IMR-90 (cell line): ENCODE measurements at regions not wholly inside any gene's neighbourhood (a gene's known extent, or its start where the extent isn't known, plus 50 kb on each side); places are given as distances from the start of the nearest gene placed in this dataset.

Source experiments
- ATAC-seq: fragments of 200-7000 bp; cut with Tn5 transposase; 2 replicates; pipeline ENCODE4 v1.9.1; 2020; ENCODE audit warnings: low read depth, mild to moderate bottlenecking, moderate library complexity
- BruUV-seq: library from RNA; stranded (reverse); fragments of 400-500 nt; replicated peaks from 2 replicates; lab custom pipeline; 2021; lab: Mats Ljungman, UMichigan
- CTCF ChIA-PET: fragments of 300-600 bp; formaldehyde crosslinking; extraction: SDS; loops from one replicate; lab custom pipeline; 2021; ENCODE audit warnings: antibody characterized with exemption; lab: Yijun Ruan, JAX
- POLR2A ChIA-PET: fragments of 300-600 bp; sonication (Branson Sonifier 250); formaldehyde crosslinking; loops from one replicate; lab custom pipeline; 2022; ENCODE audit warnings: antibody characterized with exemption; ENCODE audit not compliant: unreplicated experiment; lab: Charles Lee
- DNase-seq: peaks from one replicate; pipeline ENCODE4 v3.0.0; 2013
- H2AFZ ChIP-seq: replicated peaks from 2 replicates; pipeline ENCODE3; 2013; ENCODE audit warnings: low read length, mild to moderate bottlenecking; ENCODE audit not compliant: poor library complexity
- H2AK5ac ChIP-seq: 2 replicates; pipeline ENCODE4 v1.6.1; 2013; ENCODE audit warnings: low read depth, low read length, inconsistent platforms
- H2AK9ac ChIP-seq: replicated peaks from 2 replicates; pipeline ENCODE3; 2013; ENCODE audit warnings: mild to moderate bottlenecking, low read depth, low read length, moderate library complexity; ENCODE audit not compliant: poor library complexity
- H2BK120ac ChIP-seq: 2 replicates; pipeline ENCODE4 v1.6.1; 2013; ENCODE audit warnings: low read depth, low read length, inconsistent platforms
- H2BK15ac ChIP-seq: 3 replicates; pipeline ENCODE4 v1.6.1; 2013; ENCODE audit warnings: low read depth, low read length, inconsistent platforms
- H2BK20ac ChIP-seq: 2 replicates; pipeline ENCODE4 v1.6.1; 2013; ENCODE audit warnings: low read depth, mild to moderate bottlenecking, inconsistent platforms, low read length, moderate library complexity
- H2BK5ac ChIP-seq: 2 replicates; pipeline ENCODE4 v1.6.1; 2013; ENCODE audit warnings: mild to moderate bottlenecking, low read depth, low read length, inconsistent platforms; ENCODE audit not compliant: poor library complexity, severe bottlenecking
- H3K14ac ChIP-seq: replicated peaks from 2 replicates; pipeline ENCODE4 v1.6.1; 2013; ENCODE audit warnings: low read depth, low read length, inconsistent platforms
- H3K18ac ChIP-seq: 2 replicates; pipeline ENCODE4 v1.6.1; 2013; ENCODE audit warnings: low read depth, low read length, control low read depth
- H3K23ac ChIP-seq: 2 replicates; pipeline ENCODE4 v1.6.1; 2013; ENCODE audit warnings: low read depth, low read length, inconsistent platforms
- H3K27ac ChIP-seq: 2 replicates; pipeline ENCODE4 v1.5.1; 2013; ENCODE audit warnings: mild to moderate bottlenecking, control low read depth, low read length; ENCODE audit not compliant: insufficient read depth
- H3K27me3 ChIP-seq: 2 replicates; pipeline ENCODE4 v1.6.1; 2013; ENCODE audit warnings: low read length; ENCODE audit not compliant: control insufficient read depth, insufficient read depth
- H3K36me3 ChIP-seq: 2 replicates; pipeline ENCODE4 v1.6.1; 2013; ENCODE audit warnings: low read length, mixed read lengths; ENCODE audit not compliant: control insufficient read depth, insufficient read depth
- H3K4ac ChIP-seq: 2 replicates; pipeline ENCODE4 v1.6.1; 2013; ENCODE audit warnings: low read depth, low read length, inconsistent platforms
- H3K4me1 ChIP-seq: 2 replicates; pipeline ENCODE4 v1.6.1; 2013; ENCODE audit warnings: low read length, mixed read lengths; ENCODE audit not compliant: control insufficient read depth, insufficient read depth
- H3K4me2 ChIP-seq: 2 replicates; pipeline ENCODE4 v1.6.1; 2013; ENCODE audit warnings: low read depth, mild to moderate bottlenecking, control low read depth, low read length, moderate library complexity
- H3K4me3 ChIP-seq: 2 replicates; pipeline ENCODE4 v1.5.1; 2013; ENCODE audit warnings: low read depth, mild to moderate bottlenecking, control low read depth, low read length, moderate library complexity; ENCODE audit not compliant: insufficient read depth
- H3K56ac ChIP-seq: 2 replicates; pipeline ENCODE4 v1.6.1; 2013; ENCODE audit warnings: low read length, inconsistent platforms; ENCODE audit not compliant: insufficient read depth; ENCODE audit errors: extremely low read depth
- H3K79me1 ChIP-seq, 2 experiments: 2 replicates each; pipeline ENCODE4 v1.6.1; 2013; ENCODE audit warnings: low read length in 2 of 2, inconsistent platforms in 1 of 2, low read depth in 1 of 2
- H3K9ac ChIP-seq: 2 replicates; pipeline ENCODE4 v1.6.1; 2013; ENCODE audit warnings: low read depth, low read length, control low read depth
- H3K9me1 ChIP-seq: 2 replicates; pipeline ENCODE4 v1.6.1; 2013; ENCODE audit warnings: low read length, inconsistent platforms; ENCODE audit not compliant: insufficient read depth
- H3K9me3 ChIP-seq: 2 replicates; pipeline ENCODE4 v1.6.1; 2013; ENCODE audit warnings: low read length; ENCODE audit not compliant: control insufficient read depth, insufficient read depth
- H4K20me1 ChIP-seq: 2 replicates; pipeline ENCODE4 v1.6.1; 2013; ENCODE audit warnings: low read length, inconsistent platforms; ENCODE audit not compliant: insufficient read depth
- H4K5ac ChIP-seq: 2 replicates; pipeline ENCODE4 v1.6.1; 2013; ENCODE audit warnings: mild to moderate bottlenecking, low read depth, low read length, control low read depth
- H4K8ac ChIP-seq, 2 experiments: 2 replicates each; pipeline ENCODE4 v1.6.1; 2013; ENCODE audit warnings: low read depth in 2 of 2, low read length in 2 of 2, control low read depth in 1 of 2, inconsistent platforms in 1 of 2
- H4K91ac ChIP-seq: 2 replicates; pipeline ENCODE4 v1.6.1; 2013; ENCODE audit warnings: low read depth, low read length, inconsistent platforms; ENCODE audit not compliant: insufficient read depth
- BHLHE40 ChIP-seq: fragments of 150-350 bp; IDR thresholded peaks from 2 replicates; pipeline ENCODE4 v1.6.1; 2016; ENCODE audit warnings: mild to moderate bottlenecking, low read depth, low read length
- CEBPB ChIP-seq: IDR thresholded peaks from 2 replicates; pipeline ENCODE4 v1.6.1; 2012; ENCODE audit warnings: low read depth, low read length, improper control_type of control experiment
- CHD1 ChIP-seq: IDR thresholded peaks from 2 replicates; pipeline ENCODE4 v1.6.1; 2012; ENCODE audit warnings: low read depth, low read length, improper control_type of control experiment
- FOS ChIP-seq: fragments of 150-350 bp; IDR thresholded peaks from 2 replicates; pipeline ENCODE4 v1.6.1; 2016; ENCODE audit warnings: low read depth, low read length
- MAFK ChIP-seq: IDR thresholded peaks from 2 replicates; pipeline ENCODE4 v1.6.1; 2012; ENCODE audit warnings: low read depth, low read length, improper control_type of control experiment
- MAZ ChIP-seq: IDR thresholded peaks from 2 replicates; pipeline ENCODE4 v1.6.1; 2012; ENCODE audit warnings: low read depth, mild to moderate bottlenecking, low read length, improper control_type of control experiment, moderate library complexity, borderline replicate concordance
- MXI1 ChIP-seq: IDR thresholded peaks from 2 replicates; pipeline ENCODE4 v1.6.1; 2012; ENCODE audit warnings: low read depth, mild to moderate bottlenecking, low read length, moderate library complexity, borderline replicate concordance
- NFE2L2 ChIP-seq: fragments of 150-350 bp; IDR thresholded peaks from 2 replicates; pipeline ENCODE4 v1.6.1; 2016; ENCODE audit warnings: low read depth, mild to moderate bottlenecking, low read length
- POLR2A ChIP-seq: IDR thresholded peaks from 2 replicates; pipeline ENCODE4 v1.6.1; 2012; ENCODE audit warnings: mild to moderate bottlenecking, low read depth, low read length
- RAD21 ChIP-seq: IDR thresholded peaks from 2 replicates; pipeline ENCODE4 v1.6.1; 2012; ENCODE audit warnings: low read length, improper control_type of control experiment
- RCOR1 ChIP-seq: IDR thresholded peaks from 2 replicates; pipeline ENCODE4 v1.6.1; 2012; ENCODE audit warnings: mild to moderate bottlenecking, low read length, improper control_type of control experiment; ENCODE audit not compliant: insufficient replicate concordance
- RFX5 ChIP-seq: IDR thresholded peaks from 2 replicates; pipeline ENCODE4 v1.8.0; 2012; ENCODE audit warnings: low read depth, mild to moderate bottlenecking, low read length, moderate library complexity
- SMC3 ChIP-seq: fragments of 150-350 bp; IDR thresholded peaks from 2 replicates; pipeline ENCODE4 v1.6.1; 2016; ENCODE audit warnings: low read depth, mild to moderate bottlenecking, antibody characterized with exemption, low read length, moderate library complexity
- WGBS, 2 experiments: methylation state at CpG; one replicate each; pipeline versions ENCODE4 v1.1.5 to v1.1.7; 2013; ENCODE audit warnings: missing lambda C conversion rate in 2 of 2; ENCODE audit not compliant: insufficient read length in 1 of 2; ENCODE audit errors: extremely low coverage in 2 of 2; 5-methylcytosine and 5-hydroxymethylcytosine counted together
- dilution Hi-C: fragments of 300-500 bp; cut with HindIII; formaldehyde crosslinking; loops from one replicate; pipeline ENCODE4 v1.14.3; 2018; ENCODE audit warnings: low sequenced_read_pairs; ENCODE audit not compliant: unreplicated experiment
- in situ Hi-C: fragments of 300-500 bp; cut with MboI; formaldehyde crosslinking; loops from 3 replicates; pipeline ENCODE4 v1.14.3; 2019; ENCODE audit warnings: low sequenced_read_pairs, inconsistent platforms, mixed read lengths
- intact Hi-C: fragments of 100-400 bp; cut with micrococcal nuclease; formaldehyde crosslinking; loops from 2 replicates; pipeline ENCODE4 v1.10.0; 2022
- TF ChIP-seq, protein P1 (sequence below): conservative IDR thresholded peaks from 2 replicates; pipeline ENCODE4 v1.5.1; 2012; ENCODE audit warnings: mild to moderate bottlenecking, low read depth, low read length, improper control_type of control experiment
- TF ChIP-seq, protein P2 (sequence below): fragments of 150-350 bp; IDR thresholded peaks from 2 replicates; pipeline ENCODE4 v1.6.1; 2017; ENCODE audit warnings: mild to moderate bottlenecking, antibody characterized with exemption, low read length, low read depth
- TF ChIP-seq, protein P3 (sequence below): fragments of 150-350 bp; IDR thresholded peaks from 2 replicates; pipeline ENCODE4 v1.6.1; 2016; ENCODE audit warnings: low read depth, mild to moderate bottlenecking, low read length, moderate library complexity, borderline replicate concordance

DNA sequence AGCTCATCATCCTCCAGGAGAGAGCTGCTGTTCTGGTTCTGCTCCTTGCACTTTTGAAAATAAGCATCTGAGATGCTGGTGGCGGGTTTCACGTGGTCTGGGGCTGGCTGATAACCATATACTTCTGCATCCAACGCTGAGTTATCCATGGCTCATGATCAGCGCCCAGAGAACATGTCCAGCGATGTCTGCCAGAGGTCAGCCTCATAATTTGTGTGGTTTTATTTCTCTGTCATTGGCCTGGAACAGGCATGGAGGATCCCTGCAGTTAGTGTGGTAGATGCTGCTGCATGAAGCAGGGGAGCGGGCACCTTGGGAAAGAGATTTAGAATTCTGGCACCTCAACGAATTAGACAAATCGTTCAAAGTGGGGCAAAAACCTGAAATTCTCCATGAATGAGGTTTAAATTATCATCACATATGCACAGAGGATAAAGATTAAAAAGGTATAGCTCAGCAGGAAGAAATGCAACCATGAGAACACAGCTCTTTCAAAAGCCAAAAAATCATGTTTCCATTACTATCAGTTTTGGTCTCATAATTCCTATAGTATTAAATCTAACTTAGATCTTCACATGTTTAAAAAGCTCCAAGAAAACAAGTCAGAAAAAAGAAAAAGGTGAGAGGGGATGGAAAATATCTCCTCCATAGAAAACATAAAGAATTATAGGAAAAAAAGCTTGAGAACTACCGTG, 157.2 kb downstream of the SOD2 start:
- Histone ChIP-seq H3K9me1 (no peaks in the 10 kb centered on the region), H3K14ac (no peak overlapping the region), H3K56ac (no peak overlapping the region), H3K18ac (no peak overlapping the region), H3K27ac (no peak overlapping the region), H2BK20ac (no peak overlapping the region), H3K27me3 (no peaks in the 10 kb centered on the region; the same call in 1 of the 2 replicates), H2BK15ac (no peak overlapping the region), H4K8ac (no peak overlapping the region), H4K91ac (no peak overlapping the region), H2AK9ac (no peak overlapping the region), H2BK5ac (no peak overlapping the region), H3K4me1 (no peaks in the 10 kb centered on the region), H3K9me3 (no peaks in the 10 kb centered on the region), H3K9ac (no peak overlapping the region), H2AFZ (no peak overlapping the region), H3K23ac (no peak overlapping the region), H3K4ac (no peak overlapping the region), H3K4me3 (no peak overlapping the region), H3K36me3 (no peaks in the 10 kb centered on the region), H4K20me1 (no peaks in the 10 kb centered on the region), H3K79me1 (no peaks in the 10 kb centered on the region), H2AK5ac (no peak overlapping the region), H4K5ac (no peak overlapping the region), H2BK120ac (no peak overlapping the region), H3K4me2 (no peak overlapping the region)
- dilution Hi-C loops (no loop called here), in situ Hi-C loops (no loop called here), intact Hi-C loops (no loop called here)
- TF ChIP-seq MAFK (no peak), RCOR1 (no peak), NFE2L2 (no peak), CHD1 (no peak), MAZ (no peak), RAD21 (no peak), MXI1 (no peak), CEBPB (no peak), RFX5 (no peak), SMC3 (no peak), POLR2A (no peak), BHLHE40 (no peak), FOS (no peak)
- TF ChIP-seq, protein P1, sequence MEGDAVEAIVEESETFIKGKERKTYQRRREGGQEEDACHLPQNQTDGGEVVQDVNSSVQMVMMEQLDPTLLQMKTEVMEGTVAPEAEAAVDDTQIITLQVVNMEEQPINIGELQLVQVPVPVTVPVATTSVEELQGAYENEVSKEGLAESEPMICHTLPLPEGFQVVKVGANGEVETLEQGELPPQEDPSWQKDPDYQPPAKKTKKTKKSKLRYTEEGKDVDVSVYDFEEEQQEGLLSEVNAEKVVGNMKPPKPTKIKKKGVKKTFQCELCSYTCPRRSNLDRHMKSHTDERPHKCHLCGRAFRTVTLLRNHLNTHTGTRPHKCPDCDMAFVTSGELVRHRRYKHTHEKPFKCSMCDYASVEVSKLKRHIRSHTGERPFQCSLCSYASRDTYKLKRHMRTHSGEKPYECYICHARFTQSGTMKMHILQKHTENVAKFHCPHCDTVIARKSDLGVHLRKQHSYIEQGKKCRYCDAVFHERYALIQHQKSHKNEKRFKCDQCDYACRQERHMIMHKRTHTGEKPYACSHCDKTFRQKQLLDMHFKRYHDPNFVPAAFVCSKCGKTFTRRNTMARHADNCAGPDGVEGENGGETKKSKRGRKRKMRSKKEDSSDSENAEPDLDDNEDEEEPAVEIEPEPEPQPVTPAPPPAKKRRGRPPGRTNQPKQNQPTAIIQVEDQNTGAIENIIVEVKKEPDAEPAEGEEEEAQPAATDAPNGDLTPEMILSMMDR = no peak
- TF ChIP-seq, protein P2, sequence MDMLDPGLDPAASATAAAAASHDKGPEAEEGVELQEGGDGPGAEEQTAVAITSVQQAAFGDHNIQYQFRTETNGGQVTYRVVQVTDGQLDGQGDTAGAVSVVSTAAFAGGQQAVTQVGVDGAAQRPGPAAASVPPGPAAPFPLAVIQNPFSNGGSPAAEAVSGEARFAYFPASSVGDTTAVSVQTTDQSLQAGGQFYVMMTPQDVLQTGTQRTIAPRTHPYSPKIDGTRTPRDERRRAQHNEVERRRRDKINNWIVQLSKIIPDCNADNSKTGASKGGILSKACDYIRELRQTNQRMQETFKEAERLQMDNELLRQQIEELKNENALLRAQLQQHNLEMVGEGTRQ = no peak
- TF ChIP-seq, protein P3, sequence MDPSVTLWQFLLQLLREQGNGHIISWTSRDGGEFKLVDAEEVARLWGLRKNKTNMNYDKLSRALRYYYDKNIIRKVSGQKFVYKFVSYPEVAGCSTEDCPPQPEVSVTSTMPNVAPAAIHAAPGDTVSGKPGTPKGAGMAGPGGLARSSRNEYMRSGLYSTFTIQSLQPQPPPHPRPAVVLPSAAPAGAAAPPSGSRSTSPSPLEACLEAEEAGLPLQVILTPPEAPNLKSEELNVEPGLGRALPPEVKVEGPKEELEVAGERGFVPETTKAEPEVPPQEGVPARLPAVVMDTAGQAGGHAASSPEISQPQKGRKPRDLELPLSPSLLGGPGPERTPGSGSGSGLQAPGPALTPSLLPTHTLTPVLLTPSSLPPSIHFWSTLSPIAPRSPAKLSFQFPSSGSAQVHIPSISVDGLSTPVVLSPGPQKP = no peak
- POLR2A ChIA-PET = no interaction called here
- ATAC-seq (no peak), DNase-seq (no peak)
- WGBS, 2 experiments = no CpG with 5 or more reads among the region's 9 CpGs
- BruUV-seq = no TSS peak
- CTCF ChIA-PET = interaction anchor here (1.1 kb wide), 1 partner anchor 28 kb away, joined by 3 read pairs; no protein-coding TSS in a partner anchor
